SK-N-SH treated with all-trans-retinoic acid at 6 μM for 48 hours (cell line): ENCODE measurements at regions not wholly inside any gene's neighbourhood (a gene's known extent, or its start where the extent isn't known, plus 50 kb on each side); places are given as distances from the start of the nearest gene placed in this dataset.
A peak's percentile ranks its signal among the peaks of the same experiment; 100 is the strongest.

Experiments
- ATAC-seq: fragments of 200-7000 bp; cut with Tn5 transposase; 3 replicates; pipeline ENCODE4 v1.9.1; 2020; ENCODE audit warnings: mild to moderate bottlenecking, moderate library complexity
- RARB ChIP-seq: fragments of 250-450 bp; sonication (Bioruptor Pico); IDR thresholded peaks from 2 replicates; pipeline ENCODE4 v1.8.0; 2021; ENCODE audit warnings: mild to moderate bottlenecking, moderate library complexity
- TCF4 ChIP-seq: fragments of 250-450 bp; sonication (Bioruptor Pico); IDR thresholded peaks from 2 replicates; pipeline ENCODE4 v1.8.0; 2021; ENCODE audit warnings: mild to moderate bottlenecking, moderate library complexity, borderline replicate concordance
- TSHZ2 ChIP-seq: fragments of 250-450 bp; sonication (Bioruptor Pico); IDR thresholded peaks from 2 replicates; pipeline ENCODE4 v1.5.0; 2020; ENCODE audit warnings: mild to moderate bottlenecking, moderate library complexity
- ZNF70 ChIP-seq: fragments of 450-650 bp; formaldehyde crosslinking; IDR thresholded peaks from 2 replicates; pipeline ENCODE4 v1.5.0; 2020; ENCODE audit warnings: mild to moderate bottlenecking, moderate library complexity

- ATAC-seq = peak; percentile 90
- TF ChIP-seq TSHZ2 = no peak
- peak; percentile 19; the same call in 1 of the 2 replicates for TF ChIP-seq TCF4 (CRISPR knock-in tag)
- TF ChIP-seq RARB (CRISPR knock-in tag) = no peak
- no peak for TF ChIP-seq ZNF70
Observed at GRCh38 chr2:109736177-109736827, 57.8 kb upstream of the RGPD5 start.
